Hematopoietic multipotent progenitor cell treated with erythropoietin and hydrocortisone succinate and interleukin-3 and kit ligand, for 4 days (in vitro differentiated cells): ENCODE measurements at regions not wholly inside any gene's neighbourhood (a gene's known extent, or its start where the extent isn't known, plus 50 kb on each side); places are given as distances from the start of the nearest gene placed in this dataset.
"Not testable (repeated sequence)": the region's sequence is repeated elsewhere in the genome, so short reads cannot be mapped to it uniquely, and the experiment has no call there.

ENCODE experiments used
- DNase-seq: peaks from one replicate; pipeline ENCODE4 v3.0.0-alpha.2; 2015

DNA sequence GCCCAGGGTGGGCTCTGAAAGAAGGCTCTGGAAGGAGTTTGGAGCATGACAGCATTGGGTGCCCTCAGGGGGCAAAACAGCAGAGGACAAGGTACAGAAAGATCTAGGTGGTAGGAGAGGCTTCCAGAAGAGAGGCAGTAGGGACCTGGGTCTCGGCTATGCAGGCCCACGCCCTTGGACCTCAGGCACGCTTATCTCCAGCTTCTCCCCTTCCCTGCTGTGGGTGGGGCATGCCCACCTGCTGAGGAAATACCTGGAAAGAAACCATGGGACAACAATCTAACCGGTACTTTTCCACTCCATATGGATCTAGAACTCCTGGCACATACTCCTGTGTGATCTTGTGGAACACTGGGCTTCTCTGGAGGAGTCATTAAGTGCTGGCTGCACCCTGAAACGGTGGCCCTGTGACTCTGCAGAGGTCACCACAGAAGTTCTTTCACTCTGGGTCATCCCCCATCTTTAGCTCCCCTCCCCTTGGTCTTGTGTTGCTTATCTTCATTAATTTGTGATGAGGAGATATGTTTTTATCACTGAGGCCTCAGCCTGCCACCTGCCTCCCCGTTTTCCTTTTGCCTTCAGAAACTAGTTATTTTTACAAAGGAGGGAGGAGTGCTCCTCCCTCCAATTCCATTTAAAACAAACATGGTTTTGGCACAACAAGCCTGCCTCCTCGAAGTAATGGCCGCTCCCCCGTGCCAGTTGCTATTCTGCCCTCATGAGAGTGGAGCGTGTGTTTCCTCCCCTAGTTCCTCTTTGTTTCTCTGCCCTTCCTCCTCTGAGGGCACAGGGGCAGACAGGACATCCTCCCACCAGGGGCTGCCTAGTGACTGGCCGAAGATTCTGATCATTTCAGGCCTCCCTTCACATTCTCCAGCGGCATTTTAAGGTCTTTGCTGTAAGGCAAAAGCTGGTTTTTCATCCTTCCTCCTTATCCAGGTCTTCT lies 78.0 kb upstream of the ATP5PO start:
- peak; percentile 85 for DNase-seq

DNA sequence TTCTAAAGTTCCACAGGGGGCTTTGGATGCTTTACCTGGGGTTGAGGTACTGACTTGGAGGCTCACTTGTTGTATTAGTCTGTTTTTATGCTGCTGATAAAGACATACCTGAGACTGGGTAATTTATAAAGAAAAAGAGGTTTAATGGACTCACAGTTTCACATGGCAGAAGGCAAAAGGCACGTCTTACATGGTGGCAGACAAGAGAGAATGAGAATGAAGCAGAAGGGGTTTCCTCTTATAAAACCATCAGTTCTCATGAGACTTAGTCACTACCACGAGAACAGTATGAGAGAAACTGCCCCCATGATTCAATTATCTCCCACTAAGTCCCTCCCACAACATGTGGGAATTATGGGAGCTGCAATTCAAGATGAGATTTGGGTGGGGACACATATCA lies 76.8 kb upstream of the ATP5PO start:
- not testable (repeated sequence) for DNase-seq

- DNase-seq, result no peak
Measured at GRCh38 chr21:33991133-33991532, 75.5 kb upstream of the ATP5PO start.

GRCh38 chr21:33989440-33989839 lies 73.8 kb upstream of the ATP5PO start:
- DNase-seq, result no peak

DNA sequence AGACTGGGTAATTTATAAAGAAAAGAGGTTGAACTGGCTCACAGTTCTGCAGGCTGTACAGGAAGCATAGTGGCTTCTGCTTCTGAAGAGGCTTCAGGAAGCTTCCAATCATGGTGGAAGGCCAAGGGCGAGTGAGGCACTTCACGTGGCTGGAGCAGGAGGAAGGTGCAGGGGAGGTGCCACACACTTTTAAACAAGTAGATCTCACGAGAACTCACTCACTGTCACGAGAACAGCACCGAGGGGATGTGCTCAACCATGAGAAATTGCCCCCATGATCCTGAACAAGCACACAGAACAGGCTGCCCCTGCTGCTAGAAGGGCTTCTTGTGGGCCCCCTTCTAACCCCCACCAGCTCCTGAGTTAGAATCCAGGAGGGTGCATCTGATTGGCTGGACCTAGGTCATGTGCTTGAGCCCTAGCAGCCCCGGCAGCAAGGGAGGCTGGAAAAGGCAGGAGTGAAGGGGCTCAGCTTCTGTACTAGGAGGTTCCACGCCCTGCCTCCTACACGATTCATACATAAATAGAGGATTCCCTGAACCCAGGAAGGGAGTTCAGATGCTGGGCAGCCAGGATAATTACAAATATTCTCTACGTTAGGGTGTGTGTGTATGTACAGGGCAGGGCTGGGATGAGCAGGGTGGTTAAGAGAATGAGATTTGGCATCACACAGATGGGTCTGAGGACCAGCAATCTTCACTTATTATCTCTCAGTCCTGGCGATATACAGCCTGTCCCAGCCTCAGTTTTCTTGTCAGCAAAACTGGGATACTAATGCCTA lies 72.8 kb upstream of the ATP5PO start:
- no peak for DNase-seq

DNA sequence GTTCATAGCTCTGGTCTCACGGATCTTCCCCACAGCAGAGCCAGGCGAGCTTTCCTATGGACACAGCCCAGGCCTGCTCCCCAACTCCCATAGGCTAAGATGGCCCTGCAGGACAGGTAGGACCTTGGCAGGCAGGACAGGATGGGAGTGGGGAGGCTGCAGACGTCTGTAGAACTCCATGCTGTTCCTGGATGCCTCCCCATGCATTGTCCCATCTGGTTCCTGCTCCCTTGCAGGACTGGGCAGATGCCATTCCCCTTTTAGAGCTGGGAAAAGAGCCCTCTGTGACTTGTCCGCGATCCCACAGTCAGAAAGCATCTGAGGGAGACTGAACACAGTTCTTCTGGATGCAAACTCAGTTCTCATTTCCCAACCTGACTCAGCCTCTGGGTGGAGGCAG lies 71.9 kb upstream of the ATP5PO start:
- no peak for DNase-seq

DNA sequence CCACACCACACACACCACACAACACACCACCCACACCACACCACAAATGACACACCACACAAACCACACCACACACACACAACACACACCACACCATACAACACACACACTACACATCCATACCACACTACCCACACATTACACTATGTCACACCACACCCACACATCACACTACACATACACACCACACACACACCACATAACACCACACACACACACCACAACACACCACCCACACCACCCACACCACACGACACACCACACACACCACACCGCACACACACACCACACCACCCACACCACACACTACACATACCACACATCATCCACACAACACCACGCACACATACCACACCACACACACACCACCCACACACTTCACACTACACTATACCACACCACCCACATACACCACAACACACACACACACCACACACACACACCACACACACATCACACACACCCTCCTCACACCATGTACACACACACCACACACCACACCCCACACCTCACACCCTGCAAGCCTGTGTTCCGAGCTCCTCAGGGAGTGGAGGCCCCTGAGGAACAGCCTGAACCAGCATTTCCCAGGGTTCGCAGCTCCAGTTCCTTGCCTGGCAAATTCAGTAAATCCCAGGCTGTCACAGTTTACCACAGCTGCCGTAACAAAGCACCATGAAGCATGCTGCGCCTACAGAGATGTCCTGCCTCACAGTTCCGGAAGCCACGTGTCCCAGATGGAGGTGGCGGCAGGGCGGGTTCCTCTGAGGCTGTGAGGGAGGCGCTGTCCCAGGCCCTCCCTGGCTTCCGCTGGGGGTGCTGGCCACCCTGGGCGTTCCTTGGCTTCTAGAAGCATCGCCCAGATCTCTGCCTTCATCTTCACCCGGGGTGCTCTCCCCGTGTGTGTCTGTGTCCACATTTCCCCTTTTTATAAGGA lies 69.8 kb upstream of the ATP5PO start:
- DNase-seq, result no peak

- DNase-seq, result no peak
Measured at GRCh38 chr21:33984021-33984481, 68.4 kb upstream of the ATP5PO start.

DNA sequence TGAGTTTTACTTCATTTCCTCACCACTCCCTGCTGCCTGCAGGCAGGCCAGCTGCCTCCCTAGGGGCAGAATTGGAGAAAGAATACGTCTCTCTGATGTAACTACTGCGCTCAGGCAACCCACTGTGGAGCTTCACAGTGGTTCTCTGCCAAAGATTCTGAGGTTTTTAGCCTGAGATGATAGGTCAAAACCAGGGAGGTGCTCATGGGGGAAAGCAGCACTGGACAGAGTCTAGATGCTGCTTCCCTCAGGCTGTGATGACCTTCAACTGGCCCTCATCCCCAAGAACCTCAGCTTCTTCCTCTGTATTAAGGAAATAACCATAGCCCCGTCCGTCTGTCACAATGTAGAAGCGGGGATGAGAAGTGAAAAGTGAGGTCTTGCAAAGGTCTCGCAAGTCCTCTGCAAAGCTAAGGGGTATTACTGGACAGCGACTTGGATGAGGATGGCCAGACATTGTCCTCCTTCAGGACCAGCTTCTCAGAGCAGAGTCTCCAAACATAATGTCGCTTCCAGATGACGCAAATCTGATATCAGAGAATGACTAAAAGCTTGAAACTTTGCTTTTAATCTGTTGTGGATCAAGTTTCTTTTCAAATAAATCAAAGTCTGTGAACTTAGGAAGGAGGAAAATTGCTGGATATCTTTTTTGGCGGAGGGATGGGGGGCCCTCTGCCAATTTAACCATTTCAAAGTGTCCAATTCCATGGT lies 65.9 kb upstream of the ATP5PO start:
- DNase-seq, result no peak

- peak; percentile 19 for DNase-seq
Measured at GRCh38 chr21:33980276-33980916, 64.8 kb upstream of the ATP5PO start.

DNA sequence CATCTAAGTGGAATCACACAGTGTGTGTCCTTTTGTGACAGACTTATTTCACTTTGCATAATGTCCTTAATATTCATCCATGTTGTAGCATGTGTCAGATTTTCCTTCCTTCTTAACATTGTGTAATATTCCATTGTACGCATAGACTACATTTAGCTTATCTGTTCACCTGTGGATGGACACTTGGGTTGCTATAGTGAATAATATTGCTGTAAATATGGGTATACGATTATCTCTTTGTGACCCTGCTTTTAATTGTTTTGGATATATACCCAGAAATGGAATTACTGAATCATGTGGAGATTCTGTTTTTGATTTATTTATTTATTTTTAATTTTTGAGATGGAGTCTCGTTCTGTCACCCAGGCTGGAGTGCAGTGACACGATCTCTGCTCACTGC lies 63.0 kb upstream of the ATP5PO start:
- DNase-seq, result no peak

GRCh38 chr21:33977721-33978369 lies 62.2 kb upstream of the ATP5PO start:
- no peak for DNase-seq

GRCh38 chr21:33977017-33977720 lies 61.6 kb upstream of the ATP5PO start:
- no peak for DNase-seq

DNA sequence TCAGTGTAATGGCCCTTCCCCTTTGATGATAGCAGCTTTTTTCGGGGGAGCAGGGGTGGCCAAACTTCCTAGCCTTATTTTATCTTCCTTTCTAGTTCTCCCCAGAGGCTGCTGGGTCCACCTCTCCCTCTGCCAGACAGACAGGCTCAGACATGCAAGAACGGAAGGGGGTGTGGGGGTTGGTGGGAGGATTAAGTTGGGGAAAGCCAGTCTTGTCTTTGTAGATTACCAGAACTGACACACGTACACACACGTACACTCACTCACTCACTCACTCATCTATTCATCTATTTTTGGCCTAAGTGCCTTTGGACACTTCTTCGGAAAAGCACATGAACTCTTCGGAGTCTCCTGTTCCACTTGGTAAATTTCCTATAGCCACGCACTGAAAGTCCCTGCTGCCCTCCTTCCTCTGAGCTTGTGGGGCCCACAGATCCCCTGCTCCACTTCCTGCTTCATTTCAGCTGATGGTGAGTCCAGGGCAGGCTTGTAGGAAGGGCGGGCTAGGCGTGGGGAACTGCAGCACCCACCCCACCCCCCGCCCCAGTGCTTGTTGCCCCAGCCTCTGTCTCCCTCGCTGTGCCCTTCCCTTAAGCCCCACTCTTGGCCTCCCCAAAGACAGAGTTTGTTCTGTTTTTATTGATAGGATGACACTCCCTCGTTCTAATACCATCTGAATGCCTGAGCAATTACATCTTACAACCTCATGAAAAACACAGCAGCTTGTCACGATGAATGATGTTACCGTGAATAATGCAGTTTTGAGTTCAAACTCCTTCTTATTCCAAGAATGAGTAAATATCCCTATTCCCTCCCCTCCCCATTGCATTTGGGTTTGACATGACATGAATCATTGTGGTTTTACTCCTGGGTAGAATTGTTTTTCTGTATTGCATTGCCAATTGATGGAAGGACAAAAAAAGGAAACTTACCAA lies 60.7 kb upstream of the ATP5PO start:
- peak; percentile 82 for DNase-seq

GRCh38 chr21:33975548-33976081 lies 60.0 kb upstream of the ATP5PO start:
- peak; percentile 89 for DNase-seq

DNA sequence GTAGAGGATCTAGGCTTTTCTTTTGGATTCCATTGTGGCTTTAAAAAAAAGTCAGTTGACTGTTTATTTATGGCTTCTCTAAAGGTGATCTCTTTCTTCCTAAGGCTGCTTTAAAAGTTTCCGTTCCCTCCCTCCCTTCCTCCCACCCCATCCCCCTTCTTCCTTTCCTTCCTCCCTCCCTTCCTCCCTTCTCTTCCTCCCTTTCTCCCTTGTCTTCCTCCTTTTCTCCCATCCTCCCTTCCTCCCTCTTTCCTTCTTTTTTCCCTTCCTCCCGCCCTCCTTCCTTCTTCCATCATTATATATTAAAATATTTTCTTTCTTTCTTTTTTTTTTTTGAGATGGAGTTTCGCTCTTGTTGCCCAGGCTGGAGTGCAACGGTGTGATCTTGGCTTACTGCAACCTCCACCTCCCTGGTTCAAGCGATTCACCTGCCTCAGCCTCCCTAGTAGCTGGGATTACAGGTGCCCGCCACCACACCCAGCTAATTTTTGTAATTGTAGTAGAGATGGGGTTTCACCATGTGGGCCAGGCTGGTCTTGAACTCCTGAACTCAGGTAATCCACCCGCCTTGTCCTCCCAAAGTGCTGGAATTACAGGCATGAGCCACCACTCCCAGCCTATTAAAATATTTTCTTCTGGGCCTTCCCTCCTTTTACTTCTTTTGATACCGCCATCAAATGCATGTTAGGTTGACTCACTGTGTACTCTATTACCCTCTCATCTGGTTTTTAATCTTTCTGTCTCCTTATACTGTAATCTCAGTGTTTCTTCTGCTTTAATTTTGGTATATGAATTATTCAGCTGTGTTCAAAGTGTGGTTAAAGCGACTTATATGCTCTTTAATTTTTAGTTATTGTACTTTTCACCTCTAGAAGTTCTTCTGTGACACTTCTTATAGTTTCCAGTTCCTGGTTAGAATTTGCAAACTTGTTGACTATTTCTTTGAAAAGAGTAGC lies 59.2 kb upstream of the ATP5PO start:
- no peak for DNase-seq

DNA sequence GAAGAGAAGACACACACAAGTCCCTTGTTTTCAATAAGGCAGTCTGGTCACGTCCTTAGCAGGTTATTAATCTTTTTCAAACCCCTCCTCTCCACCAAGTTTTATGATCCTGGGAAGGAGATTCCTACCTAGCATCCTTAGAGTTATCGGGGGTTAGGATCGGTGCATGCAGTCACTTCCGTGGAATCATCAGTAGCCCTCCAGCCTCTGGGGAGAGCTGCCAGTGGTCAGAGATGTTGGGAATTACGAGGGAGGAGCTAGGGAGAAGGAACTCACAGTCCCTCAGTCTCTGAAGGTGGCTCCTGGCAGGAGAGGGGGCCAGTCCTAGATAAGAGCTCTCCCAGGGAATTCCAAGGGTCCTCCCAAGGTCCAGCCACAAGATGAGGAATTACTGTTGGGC lies 57.7 kb upstream of the ATP5PO start:
- DNase-seq, result no peak

DNA sequence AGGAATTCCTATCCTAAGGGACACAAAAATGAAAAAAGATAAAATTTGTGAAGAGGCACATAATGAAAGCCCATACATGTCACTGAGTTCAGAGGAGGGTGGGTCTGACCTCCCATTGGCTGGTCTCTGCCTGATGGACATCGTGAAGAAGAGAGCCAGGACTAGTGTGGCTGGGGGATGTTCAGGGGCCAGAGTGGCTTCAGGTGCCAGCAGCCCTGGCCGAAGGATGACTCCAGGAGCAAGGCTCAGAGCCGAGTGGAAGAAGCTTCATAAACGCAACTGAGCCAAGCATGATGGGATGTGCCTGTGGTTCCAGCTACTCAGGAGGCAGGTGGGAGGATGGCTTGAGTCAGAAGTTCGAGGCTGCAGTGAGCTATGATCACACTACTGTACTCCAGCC lies 56.9 kb upstream of the ATP5PO start:
- no peak for DNase-seq
